ENCODE measurements at regions not wholly inside any gene's neighbourhood (a gene's known extent, or its start where the extent isn't known, plus 50 kb on each side); places are given as distances from the start of the nearest gene placed in this dataset.
A peak's percentile ranks its signal among the peaks of the same experiment; 100 is the strongest.

GRCh38 chr4:56224641-56225040, 162.7 kb downstream of the AASDH start (continued):
- TF ChIP-seq ZBTB33 (IDR thresholded peaks at IDR 0.05; ENCODE audit: extremely low read depth, insufficient replicate concordance, low read length) = no peak
- no peak for TF ChIP-seq TCF7L2 (IDR thresholded peaks at IDR 0.05; ENCODE audit: borderline replicate concordance, extremely low read depth, insufficient read depth, insufficient read length)
- no peak for TF ChIP-seq CTCF (IDR thresholded peaks at IDR 0.05 in 2 of 3, conservative IDR thresholded peaks at IDR 0.05 in 1 of 3; ENCODE audit: borderline replicate concordance in 1 of 3, insufficient read depth in 1 of 3, low read depth in 2 of 3, low read length in 2 of 3)
- TF ChIP-seq SRF (IDR thresholded peaks at IDR 0.05; ENCODE audit: low read depth) = no peak
- TF ChIP-seq POLR2A (IDR thresholded peaks at IDR 0.05; ENCODE audit: borderline replicate concordance, extremely low read depth, insufficient read depth, insufficient read length) = no peak
- TF ChIP-seq FOSL1 (IDR thresholded peaks at IDR 0.05; ENCODE audit: low read depth) = no peak
- TF ChIP-seq POLR2AphosphoS5 (IDR thresholded peaks at IDR 0.05; ENCODE audit: low read depth, low read length) = no peak
- TF ChIP-seq EGR1 (IDR thresholded peaks at IDR 0.05; ENCODE audit: low read depth) = no peak
- no peak for TF ChIP-seq ZNF274 (IDR thresholded peaks at IDR 0.05; ENCODE audit: low read depth, low read length)
- no peak for TF ChIP-seq JUND (IDR thresholded peaks at IDR 0.05)
- no peak for TF ChIP-seq RAD21 (IDR thresholded peaks at IDR 0.05; ENCODE audit: low read depth)

- Histone ChIP-seq H3K27me3 (ENCODE audit: insufficient read depth, low read length) (no peaks in the 10 kb centered on the region), H3K27ac (ENCODE audit: low read depth, low read length) (no peak overlapping the region), H3K4me2 (ENCODE audit: low read length) (peak overlapping the region; percentile 39; the same call in 1 of the 2 replicates), H3K36me3 (ENCODE audit: control insufficient read depth in 1 of 2, insufficient read depth in 2 of 2, low read length in 2 of 2) (no peaks in the 10 kb centered on the region), H3K9me3 (ENCODE audit: control insufficient read depth in 1 of 2, insufficient read depth in 1 of 2, low read depth in 1 of 2, low read length in 2 of 2) (no peaks in the 10 kb centered on the region), H3K79me2 (ENCODE audit: insufficient read depth, low read length) (no peaks in the 10 kb centered on the region), H3K9me2 (ENCODE audit: insufficient read depth) (peaks cover 3% of the 10 kb centered on the region; the same call in 1 of the 2 replicates), H3K4me3 (replicated peaks in 1 of 2; ENCODE audit: low read depth in 1 of 2, low read length in 2 of 2) (no peak overlapping the region), H2AFZ (ENCODE audit: low read depth, low read length, poor library complexity, severe bottlenecking) (no peak overlapping the region), H3K9ac (ENCODE audit: low read length) (no peak overlapping the region), H3K4me1 (ENCODE audit: control insufficient read depth in 1 of 2, insufficient read depth in 2 of 2, low read length in 2 of 2) (peaks cover 4 to 15% of the 10 kb centered on the region in 2 experiments; a peak in 3 of 4 replicates), H4K20me1 (ENCODE audit: insufficient read depth) (no peaks in the 10 kb centered on the region)
- ChIA-PET RAD21 (ENCODE audit: low non-redundant PET in 1 of 2, low total read pairs in 2 of 2, uncharacterized antibody in 2 of 2, unreplicated experiment in 2 of 2) (no interaction called here), POLR2A (no interaction called here), CTCF (no interaction called here)
- DNase-seq (ENCODE audit: low read depth, low spot score) = peak; percentile 29
- TF ChIP-seq MAX (IDR thresholded peaks at IDR 0.05) = no peak
- peak; percentile 27; the same call in 1 of the 2 replicates for TF ChIP-seq JUND (IDR thresholded peaks at IDR 0.05)
- TF ChIP-seq SIN3A (IDR thresholded peaks at IDR 0.05; ENCODE audit: low read depth) = no peak
- TF ChIP-seq POLR2A (IDR thresholded peaks at IDR 0.05; ENCODE audit: borderline replicate concordance, extremely low read depth, insufficient read depth, insufficient read length) = no peak
- TF ChIP-seq FOSL1 (IDR thresholded peaks at IDR 0.05; ENCODE audit: low read depth) = peak; percentile 53
- TF ChIP-seq REST (IDR thresholded peaks at IDR 0.05; ENCODE audit: low read depth) = no peak
- no peak for TF ChIP-seq ATF3 (IDR thresholded peaks at IDR 0.05)
- no peak for ATAC-seq
- BruUV-seq (replicated peaks) = no TSS peak
- intact Hi-C loops (cut with micrococcal nuclease) = no loop called here
Measured at GRCh38 chr4:56222514-56222913, 164.8 kb downstream of the AASDH start.

All from HCT116 (cell line).